H1 (cell line): ENCODE measurements at regions not wholly inside any gene's neighbourhood (a gene's known extent, or its start where the extent isn't known, plus 50 kb on each side); places are given as distances from the start of the nearest gene placed in this dataset.

ENCODE experiments used
- CTCF ChIA-PET: fragments of 300-600 bp; sonication (Branson Sonifier 250); formaldehyde crosslinking; loops from one replicate; lab custom pipeline; 2021; ENCODE audit not compliant: partially characterized antibody; lab: Charles Lee
- POLR2A ChIA-PET: fragments of 300-600 bp; sonication (Branson Sonifier 250); formaldehyde crosslinking; loops from one replicate; lab custom pipeline; 2021; ENCODE audit warnings: inconsistent platforms; ENCODE audit not compliant: partially characterized antibody; lab: Charles Lee
- DNase-seq, 2 experiments: peaks; one replicate each; pipeline versions ENCODE4 v3.0.0 to v3.0.0-alpha.2; 2010 to 2022; ENCODE audit warnings: low spot score in 2 of 2, low read depth in 1 of 2, mixed read lengths in 1 of 2
- FAIRE-seq: peaks from 2 replicates; lab custom pipeline; 2011; peaks lifted over from hg19 to GRCh38; lab: Jason Lieb, UNC
- H2AFZ ChIP-seq: 2 replicates; pipeline ENCODE4 v1.8.1; 2012; ENCODE audit warnings: low read length, inconsistent platforms
- H2AK5ac ChIP-seq: 2 replicates; pipeline ENCODE4 v1.6.1; 2013; ENCODE audit warnings: low read depth, low read length
- H2BK120ac ChIP-seq: replicated peaks from 2 replicates; pipeline ENCODE3; 2013; ENCODE audit warnings: low read depth, low read length, inconsistent platforms
- H2BK12ac ChIP-seq: 2 replicates; pipeline ENCODE4 v1.6.1; 2013; ENCODE audit warnings: low read depth, low read length
- H2BK15ac ChIP-seq: 2 replicates; pipeline ENCODE4 v1.6.1; 2013; ENCODE audit warnings: low read length
- H2BK20ac ChIP-seq: 2 replicates; pipeline ENCODE4 v1.6.1; 2013; ENCODE audit warnings: low read length
- H2BK5ac ChIP-seq: 2 replicates; pipeline ENCODE4 v1.6.1; 2013; ENCODE audit warnings: low read depth, low read length
- H3K14ac ChIP-seq: 2 replicates; pipeline ENCODE4 v1.6.1; 2013; ENCODE audit warnings: inconsistent platforms; ENCODE audit not compliant: insufficient read length
- H3K18ac ChIP-seq: 2 replicates; pipeline ENCODE4 v1.6.1; 2013; ENCODE audit warnings: low read length; ENCODE audit errors: extremely low read depth
- H3K23ac ChIP-seq: 2 replicates; pipeline ENCODE4 v1.6.1; 2013; ENCODE audit warnings: inconsistent platforms; ENCODE audit not compliant: insufficient read length
- H3K23me2 ChIP-seq: 2 replicates; pipeline ENCODE4 v1.6.1; 2013; ENCODE audit warnings: low read depth, low read length
- H3K27ac ChIP-seq: 2 replicates; pipeline ENCODE4 v1.6.1; 2011; ENCODE audit warnings: low read depth, low read length, inconsistent platforms
- H3K27me3 ChIP-seq, 4 experiments: replicated peaks in 1 of 4; 1 replicate in 1 of 4; 2 replicates in 3 of 4; pipeline versions ENCODE4 v1.6.1 to v1.8.1; 2011 to 2013; ENCODE audit warnings: low read length in 3 of 4, mild to moderate bottlenecking in 3 of 4, inconsistent platforms in 2 of 4, mixed read lengths in 2 of 4, moderate library complexity in 1 of 4; ENCODE audit not compliant: control insufficient read depth in 3 of 4, insufficient read depth in 3 of 4; ENCODE audit errors: extremely low read depth in 1 of 4
- H3K36me3 ChIP-seq, 4 experiments: 2 replicates each; pipeline versions ENCODE4 v1.6.1 to v1.8.1; 2011 to 2013; ENCODE audit warnings: mild to moderate bottlenecking in 4 of 4, low read length in 3 of 4, moderate library complexity in 2 of 4, control low read depth in 1 of 4, inconsistent platforms in 1 of 4; ENCODE audit not compliant: insufficient read depth in 4 of 4, control insufficient read depth in 2 of 4
- H3K4ac ChIP-seq: replicated peaks from 2 replicates; pipeline ENCODE3; 2013; ENCODE audit warnings: low read length, low read depth, mixed read lengths, inconsistent platforms; ENCODE audit not compliant: insufficient read length
- H3K4me1 ChIP-seq, 4 experiments: replicated peaks in 1 of 4; 1 replicate in 1 of 4; 2 replicates in 3 of 4; pipeline versions ENCODE4 v1.6.1 to v1.8.1; 2011 to 2013; ENCODE audit warnings: low read length in 3 of 4, inconsistent platforms in 2 of 4, mixed read lengths in 1 of 4; ENCODE audit not compliant: insufficient read depth in 4 of 4, control insufficient read depth in 3 of 4
- H3K4me2 ChIP-seq, 2 experiments: 2 replicates each; pipeline versions ENCODE4 v1.6.1 to v1.8.1; 2011 to 2013; ENCODE audit warnings: low read depth in 2 of 2, low read length in 2 of 2, control low read depth in 1 of 2, inconsistent platforms in 1 of 2, mild to moderate bottlenecking in 1 of 2; ENCODE audit not compliant: insufficient read depth in 1 of 2
- H3K4me3 ChIP-seq, 4 experiments: fragments of 200-600, 300-600 bp in 1 of 4; sonication (generic), shearing (Covaris generic), sonication (Bioruptor Twin) in 1 of 4; 2 replicates each; pipeline versions ENCODE4 v1.5.1 to v1.8.1; 2011 to 2016; ENCODE audit warnings: low read length in 4 of 4, low read depth in 3 of 4, control low read depth in 2 of 4, inconsistent platforms in 2 of 4, mild to moderate bottlenecking in 2 of 4, mixed read lengths in 1 of 4, moderate library complexity in 1 of 4; ENCODE audit not compliant: insufficient read depth in 2 of 4; ENCODE audit errors: extremely low read depth in 1 of 4
- H3K56ac ChIP-seq: replicated peaks from 2 replicates; pipeline ENCODE3; 2013; ENCODE audit warnings: low read depth, mild to moderate bottlenecking, mixed read lengths, low read length, inconsistent platforms; ENCODE audit not compliant: insufficient read length
- H3K79me1 ChIP-seq: 2 replicates; pipeline ENCODE4 v1.6.1; 2013; ENCODE audit warnings: low read depth, low read length, control low read depth
- H3K79me2 ChIP-seq, 2 experiments: 2 replicates each; pipeline versions ENCODE4 v1.6.1 to v1.8.1; 2012 to 2013; ENCODE audit warnings: low read length in 2 of 2, mild to moderate bottlenecking in 2 of 2, inconsistent platforms in 1 of 2; ENCODE audit not compliant: insufficient read depth in 2 of 2, control insufficient read depth in 1 of 2
- H3K9ac ChIP-seq, 4 experiments: replicated peaks in 1 of 4; 1 replicate in 1 of 4; 2 replicates in 3 of 4; pipeline versions ENCODE4 v1.6.1 to v1.8.1; 2011 to 2013; ENCODE audit warnings: low read depth in 3 of 4, low read length in 3 of 4, control low read depth in 2 of 4, mild to moderate bottlenecking in 2 of 4, moderate library complexity in 2 of 4, inconsistent platforms in 1 of 4; ENCODE audit errors: extremely low read depth in 1 of 4
- H3K9me3 ChIP-seq, 2 experiments: 2 replicates each; pipeline versions ENCODE4 v1.6.1 to v1.8.1; 2012 to 2013; ENCODE audit warnings: mild to moderate bottlenecking in 2 of 2, moderate library complexity in 2 of 2, control low read depth in 1 of 2, inconsistent platforms in 1 of 2, low read depth in 1 of 2, low read length in 1 of 2, mixed read lengths in 1 of 2; ENCODE audit not compliant: insufficient read depth in 2 of 2
- H4K20me1 ChIP-seq, 2 experiments: replicated peaks in 1 of 2; 2 replicates each; pipeline versions ENCODE3 to v1.8.1; 2011 to 2013; ENCODE audit warnings: inconsistent platforms in 2 of 2, low read length in 2 of 2, mild to moderate bottlenecking in 1 of 2; ENCODE audit not compliant: insufficient read depth in 2 of 2, control insufficient read depth in 1 of 2
- H4K5ac ChIP-seq: 2 replicates; pipeline ENCODE4 v1.6.1; 2013; ENCODE audit warnings: low read length, low read depth, mixed read lengths, inconsistent platforms; ENCODE audit not compliant: insufficient read length
- H4K8ac ChIP-seq: 2 replicates; pipeline ENCODE4 v1.8.0; 2013; ENCODE audit warnings: mild to moderate bottlenecking, moderate library complexity, low read length, inconsistent platforms; ENCODE audit not compliant: insufficient read depth; ENCODE audit errors: extremely low read depth
- H4K91ac ChIP-seq: replicated peaks from 2 replicates; pipeline ENCODE3; 2013; ENCODE audit warnings: low read length, mixed read lengths, inconsistent platforms; ENCODE audit not compliant: insufficient read length
- ASH2L ChIP-seq: fragments of 200-600, 300-600 bp; sonication (generic); IDR thresholded peaks from one replicate; pipeline ENCODE4 v1.7.1; 2017; ENCODE audit warnings: low read length
- BRCA1 ChIP-seq: IDR thresholded peaks from 2 replicates; pipeline ENCODE4 v1.6.1; 2012; ENCODE audit warnings: low read depth, low read length, improper control_type of control experiment
- CBX8 ChIP-seq: fragments of 300-800, 300-1000 bp; sonication (generic); IDR thresholded peaks from 2 replicates; pipeline ENCODE4 v1.7.1; 2016; ENCODE audit warnings: low read depth, low read length, borderline replicate concordance
- HDAC2 ChIP-seq, 2 experiments: fragments of 300-600 bp in 1 of 2; sonication (generic) in 1 of 2; IDR thresholded peaks; 2 replicates each; pipeline ENCODE4 v1.6.1; 2011 to 2012; ENCODE audit warnings: low read depth in 2 of 2, low read length in 2 of 2, mild to moderate bottlenecking in 2 of 2, moderate library complexity in 2 of 2, borderline replicate concordance in 1 of 2, inconsistent platforms in 1 of 2
- PHF8 ChIP-seq: fragments of 200-600 bp; sonication (generic); conservative IDR thresholded peaks from 2 replicates; pipeline ENCODE4 v1.7.1; 2012; ENCODE audit warnings: low read depth, mild to moderate bottlenecking, inconsistent platforms, low read length, moderate library complexity
- SP1 ChIP-seq: IDR thresholded peaks from 2 replicates; pipeline ENCODE4 v1.6.1; 2011; ENCODE audit warnings: low read depth, low read length
- SUZ12 ChIP-seq: fragments of 200-600 bp; sonication (generic); IDR thresholded peaks from 2 replicates; pipeline ENCODE4 v1.6.1; 2012; ENCODE audit warnings: mild to moderate bottlenecking, inconsistent platforms, low read length, moderate library complexity, mixed read lengths
- WGBS, 2 experiments: shearing (Covaris generic) in 1 of 2; methylation state at CpG; one replicate each; pipeline versions ENCODE4 v1.1.6 to v1.1.7; 2013 to 2015; ENCODE audit warnings: low lambda C conversion rate in 2 of 2, mixed read lengths in 2 of 2, inconsistent platforms in 1 of 2, low coverage in 1 of 2, missing lambda C conversion rate in 1 of 2; ENCODE audit not compliant: insufficient replicate concordance in 2 of 2, insufficient coverage in 1 of 2, insufficient read length in 1 of 2; ENCODE audit errors: extremely low coverage in 1 of 2, missing lambda C conversion rate in 1 of 2; 5-methylcytosine and 5-hydroxymethylcytosine counted together
- TF ChIP-seq, protein P1 (sequence below): IDR thresholded peaks from 2 replicates; pipeline ENCODE4 v1.6.1; 2011; ENCODE audit warnings: low read length, improper control_type of control experiment
- TF ChIP-seq, protein P2 (sequence below): IDR thresholded peaks from 2 replicates; pipeline ENCODE4 v1.6.1; 2011; ENCODE audit warnings: low read depth, mild to moderate bottlenecking, low read length; ENCODE audit not compliant: insufficient read depth

DNA sequence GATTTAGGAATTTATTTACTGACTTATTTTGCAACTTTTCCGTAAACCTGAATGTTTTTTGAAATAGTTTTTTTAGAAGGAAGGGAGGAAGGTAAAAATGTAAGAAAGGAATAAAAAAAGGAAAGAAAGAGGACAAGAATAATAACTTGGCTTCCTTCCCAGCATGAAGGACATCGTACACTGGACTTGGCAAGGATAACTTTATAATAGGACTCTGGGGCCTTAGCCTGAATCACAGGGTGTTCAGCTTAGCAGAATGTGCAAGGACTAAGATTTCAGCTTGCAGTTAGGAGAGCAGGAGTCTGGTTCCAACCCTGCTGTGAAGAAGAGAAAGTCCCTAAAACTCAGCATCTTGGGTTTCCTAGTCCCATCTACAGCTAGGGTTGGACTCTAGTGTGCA is 1053.3 kb downstream of the VRK1 start:
- H3K4ac ChIP-seq, result no peak overlapping the region
- DNase-seq, result no peak
- peaks cover 0 to 3% of the 10 kb centered on the region in 2 experiments for H4K20me1 ChIP-seq
- H3K27me3 ChIP-seq, result no peaks in the 10 kb centered on the region
- H2BK15ac ChIP-seq, result no peak overlapping the region
- TF ChIP-seq HDAC2 (IDR thresholded peaks at IDR 0.05; ENCODE audit: borderline replicate concordance in 1 of 2, low read depth in 2 of 2, low read length in 2 of 2) (no peak), BRCA1 (no peak), ASH2L (no peak), SUZ12 (no peak), PHF8 (no peak), SP1 (no peak), CBX8 (no peak)
- TF ChIP-seq, protein P1, sequence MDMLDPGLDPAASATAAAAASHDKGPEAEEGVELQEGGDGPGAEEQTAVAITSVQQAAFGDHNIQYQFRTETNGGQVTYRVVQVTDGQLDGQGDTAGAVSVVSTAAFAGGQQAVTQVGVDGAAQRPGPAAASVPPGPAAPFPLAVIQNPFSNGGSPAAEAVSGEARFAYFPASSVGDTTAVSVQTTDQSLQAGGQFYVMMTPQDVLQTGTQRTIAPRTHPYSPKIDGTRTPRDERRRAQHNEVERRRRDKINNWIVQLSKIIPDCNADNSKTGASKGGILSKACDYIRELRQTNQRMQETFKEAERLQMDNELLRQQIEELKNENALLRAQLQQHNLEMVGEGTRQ, result no peak
- TF ChIP-seq, protein P2, sequence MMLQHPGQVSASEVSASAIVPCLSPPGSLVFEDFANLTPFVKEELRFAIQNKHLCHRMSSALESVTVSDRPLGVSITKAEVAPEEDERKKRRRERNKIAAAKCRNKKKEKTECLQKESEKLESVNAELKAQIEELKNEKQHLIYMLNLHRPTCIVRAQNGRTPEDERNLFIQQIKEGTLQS, result no peak
- no peak overlapping the region for H2BK20ac ChIP-seq
- no peak overlapping the region for H3K4me2 ChIP-seq
- no peak overlapping the region for H3K56ac ChIP-seq
- H2AFZ ChIP-seq, result no peak overlapping the region
- H2BK12ac ChIP-seq, result no peak overlapping the region
- no peak overlapping the region for H2BK5ac ChIP-seq
- H4K8ac ChIP-seq, result no peak overlapping the region
- H3K18ac ChIP-seq, result no peak overlapping the region
- peaks cover 7% of the 10 kb centered on the region; the same call in 1 of the 2 replicates for H3K23me2 ChIP-seq
- no peaks in the 10 kb centered on the region for H3K79me1 ChIP-seq
- no peak overlapping the region for H3K4me3 ChIP-seq
- no peak overlapping the region for H3K14ac ChIP-seq
- ChIA-PET CTCF (interaction anchor here (0.5 kb wide), 1 partner anchor 8 kb away, joined by 3 read pairs; no protein-coding TSS in a partner anchor), POLR2A (no interaction called here)
- no peak overlapping the region for H3K23ac ChIP-seq
- H3K36me3 ChIP-seq, result no peaks in the 10 kb centered on the region
- FAIRE-seq, result no peak
- no peak overlapping the region for H2BK120ac ChIP-seq
- no peaks in the 10 kb centered on the region for H3K9me3 ChIP-seq
- no peak overlapping the region for H4K5ac ChIP-seq
- 91 to 100% methylated on average over 1 to 2 of the region's 2 CpGs for WGBS, 2 experiments
- H3K9ac ChIP-seq, result no peak overlapping the region
- no peak overlapping the region for H2AK5ac ChIP-seq
- H4K91ac ChIP-seq, result no peak overlapping the region
- H3K27ac ChIP-seq, result no peak overlapping the region
- H3K79me2 ChIP-seq, result no peaks in the 10 kb centered on the region; a peak in 1 of 4 replicates
- H3K4me1 ChIP-seq, result peaks cover 0 to 12% (median 8%) of the 10 kb centered on the region in 4 experiments; a peak in 6 of 7 replicates
